Panc1 (cell line): ENCODE measurements at regions not wholly inside any gene's neighbourhood (a gene's known extent, or its start where the extent isn't known, plus 50 kb on each side); places are given as distances from the start of the nearest gene placed in this dataset.

Experiments
- ATAC-seq: fragments of 200-7000 bp; cut with Tn5 transposase; 2 replicates; pipeline ENCODE4 v1.9.1; 2020; ENCODE audit warnings: mild to moderate bottlenecking, moderate library complexity
- BruUV-seq: library from RNA; stranded (reverse); fragments of 400-500 nt; replicated peaks from 2 replicates; lab custom pipeline; 2021; lab: Mats Ljungman, UMichigan
- CTCF ChIA-PET: fragments of 300-600 bp; sonication (Branson Sonifier 250); formaldehyde crosslinking; loops from one replicate; lab custom pipeline; 2022; ENCODE audit warnings: antibody characterized with exemption; lab: Charles Lee
- POLR2A ChIA-PET: fragments of 300-600 bp; sonication (Branson Sonifier 250); formaldehyde crosslinking; loops from one replicate; lab custom pipeline; 2022; ENCODE audit warnings: antibody characterized with exemption; lab: Charles Lee
- DNase-seq: peaks from one replicate; pipeline ENCODE4 v3.0.0-alpha.2; 2010; ENCODE audit warnings: low read depth, low spot score
- H3K27ac ChIP-seq: 2 replicates; pipeline ENCODE4 v1.5.1; 2011; ENCODE audit warnings: mild to moderate bottlenecking, low read length, inconsistent platforms
- H3K27me3 ChIP-seq: fragments of 200-500 bp; sonication (Bioruptor generic); 2 replicates; pipeline ENCODE4 v1.6.0; 2014; ENCODE audit warnings: low read length, inconsistent platforms; ENCODE audit not compliant: control insufficient read depth, insufficient read depth
- H3K36me3 ChIP-seq: fragments of 200-500 bp; sonication (Bioruptor generic); 2 replicates; pipeline ENCODE4 v1.5.1; 2014; ENCODE audit warnings: inconsistent platforms, mild to moderate bottlenecking, low read length, moderate library complexity; ENCODE audit not compliant: control insufficient read depth, insufficient read depth
- H3K4me1 ChIP-seq: 2 replicates; pipeline ENCODE4 v1.5.1; 2011; ENCODE audit warnings: inconsistent platforms, mild to moderate bottlenecking, low read length, moderate library complexity; ENCODE audit not compliant: control insufficient read depth, insufficient read depth
- H3K4me3 ChIP-seq, 2 experiments: 2 replicates each; pipeline ENCODE4 v1.5.1; 2011 to 2012; ENCODE audit warnings: low read depth in 2 of 2, low read length in 2 of 2, mild to moderate bottlenecking in 2 of 2, inconsistent platforms in 1 of 2, moderate library complexity in 1 of 2
- H3K9me3 ChIP-seq: fragments of 200-500 bp; sonication (Bioruptor generic); 2 replicates; pipeline ENCODE4 v1.5.1; 2014; ENCODE audit warnings: low read depth, mild to moderate bottlenecking, inconsistent platforms, low read length, moderate library complexity; ENCODE audit not compliant: control insufficient read depth, insufficient read depth
- POLR2AphosphoS5 ChIP-seq: IDR thresholded peaks from 2 replicates; pipeline ENCODE4 v1.6.1; 2012; ENCODE audit warnings: mild to moderate bottlenecking, low read depth, low read length, moderate library complexity
- SIN3A ChIP-seq: IDR thresholded peaks from 2 replicates; pipeline ENCODE4 v1.6.1; 2012; ENCODE audit warnings: low read depth, mild to moderate bottlenecking, low read length, moderate library complexity, borderline replicate concordance; ENCODE audit not compliant: insufficient read depth
- TCF7L2 ChIP-seq: IDR thresholded peaks from 2 replicates; pipeline ENCODE4 v1.6.1; 2011; ENCODE audit warnings: mild to moderate bottlenecking, low read depth, low read length, inconsistent platforms
- in situ Hi-C: cut with HindIII; loops from 2 replicates; pipeline ENCODE4 v1.10.0; 2016; ENCODE audit warnings: low sequenced_read_pairs, low pct_unique_long_range_greater_than_20kb
- intact Hi-C: fragments of 100-400 bp; cut with micrococcal nuclease; formaldehyde crosslinking; loops from one replicate; pipeline ENCODE4 v1.10.0; 2022; ENCODE audit not compliant: unreplicated experiment
- TF ChIP-seq, protein P1 (sequence below): fragments of 450-650 bp; IDR thresholded peaks from 2 replicates; pipeline ENCODE4 v1.5.1; 2017; ENCODE audit warnings: mild to moderate bottlenecking
- TF ChIP-seq, protein P2 (sequence below), 2 experiments: IDR thresholded peaks; 2 replicates each; pipeline ENCODE4 v1.6.1; 2011 to 2012; ENCODE audit warnings: low read depth in 2 of 2, control low read depth in 1 of 2, low read length in 1 of 2, mild to moderate bottlenecking in 1 of 2, moderate library complexity in 1 of 2; ENCODE audit not compliant: insufficient read depth in 1 of 2

DNA sequence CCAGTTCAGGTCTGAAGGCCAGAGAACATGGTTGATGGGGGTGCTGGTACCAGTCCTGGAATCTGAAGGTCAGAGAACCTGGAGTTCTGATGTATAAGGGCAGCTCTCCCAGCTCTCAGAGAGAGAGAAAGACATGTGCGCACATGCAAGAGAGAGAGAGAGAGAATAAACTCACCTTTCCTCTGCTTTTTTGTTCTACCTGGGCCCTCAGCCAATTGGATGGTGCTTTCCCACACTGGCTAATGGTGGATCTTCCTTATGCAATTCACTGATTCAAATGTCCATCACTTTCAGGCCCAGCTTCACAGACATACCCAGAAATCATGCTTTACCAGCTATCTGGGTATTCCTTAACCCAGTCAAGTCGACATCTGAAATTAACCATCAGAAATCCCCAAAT lies 377.7 kb upstream of the MEX3C start:
- H3K36me3 ChIP-seq: no peaks in the 10 kb centered on the region
- H3K27me3 ChIP-seq: no peaks in the 10 kb centered on the region
- intact Hi-C loops: no loop called here
- H3K4me1 ChIP-seq: no peaks in the 10 kb centered on the region
- no peak for DNase-seq
- H3K9me3 ChIP-seq: no peaks in the 10 kb centered on the region
- ATAC-seq: no peak
- ChIA-PET CTCF (no interaction called here), POLR2A (no interaction called here)
- BruUV-seq: no TSS peak
- TF ChIP-seq POLR2AphosphoS5 (no peak), SIN3A (no peak), TCF7L2 (no peak)
- TF ChIP-seq, protein P1, sequence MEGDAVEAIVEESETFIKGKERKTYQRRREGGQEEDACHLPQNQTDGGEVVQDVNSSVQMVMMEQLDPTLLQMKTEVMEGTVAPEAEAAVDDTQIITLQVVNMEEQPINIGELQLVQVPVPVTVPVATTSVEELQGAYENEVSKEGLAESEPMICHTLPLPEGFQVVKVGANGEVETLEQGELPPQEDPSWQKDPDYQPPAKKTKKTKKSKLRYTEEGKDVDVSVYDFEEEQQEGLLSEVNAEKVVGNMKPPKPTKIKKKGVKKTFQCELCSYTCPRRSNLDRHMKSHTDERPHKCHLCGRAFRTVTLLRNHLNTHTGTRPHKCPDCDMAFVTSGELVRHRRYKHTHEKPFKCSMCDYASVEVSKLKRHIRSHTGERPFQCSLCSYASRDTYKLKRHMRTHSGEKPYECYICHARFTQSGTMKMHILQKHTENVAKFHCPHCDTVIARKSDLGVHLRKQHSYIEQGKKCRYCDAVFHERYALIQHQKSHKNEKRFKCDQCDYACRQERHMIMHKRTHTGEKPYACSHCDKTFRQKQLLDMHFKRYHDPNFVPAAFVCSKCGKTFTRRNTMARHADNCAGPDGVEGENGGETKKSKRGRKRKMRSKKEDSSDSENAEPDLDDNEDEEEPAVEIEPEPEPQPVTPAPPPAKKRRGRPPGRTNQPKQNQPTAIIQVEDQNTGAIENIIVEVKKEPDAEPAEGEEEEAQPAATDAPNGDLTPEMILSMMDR: no peak
- TF ChIP-seq, protein P2, sequence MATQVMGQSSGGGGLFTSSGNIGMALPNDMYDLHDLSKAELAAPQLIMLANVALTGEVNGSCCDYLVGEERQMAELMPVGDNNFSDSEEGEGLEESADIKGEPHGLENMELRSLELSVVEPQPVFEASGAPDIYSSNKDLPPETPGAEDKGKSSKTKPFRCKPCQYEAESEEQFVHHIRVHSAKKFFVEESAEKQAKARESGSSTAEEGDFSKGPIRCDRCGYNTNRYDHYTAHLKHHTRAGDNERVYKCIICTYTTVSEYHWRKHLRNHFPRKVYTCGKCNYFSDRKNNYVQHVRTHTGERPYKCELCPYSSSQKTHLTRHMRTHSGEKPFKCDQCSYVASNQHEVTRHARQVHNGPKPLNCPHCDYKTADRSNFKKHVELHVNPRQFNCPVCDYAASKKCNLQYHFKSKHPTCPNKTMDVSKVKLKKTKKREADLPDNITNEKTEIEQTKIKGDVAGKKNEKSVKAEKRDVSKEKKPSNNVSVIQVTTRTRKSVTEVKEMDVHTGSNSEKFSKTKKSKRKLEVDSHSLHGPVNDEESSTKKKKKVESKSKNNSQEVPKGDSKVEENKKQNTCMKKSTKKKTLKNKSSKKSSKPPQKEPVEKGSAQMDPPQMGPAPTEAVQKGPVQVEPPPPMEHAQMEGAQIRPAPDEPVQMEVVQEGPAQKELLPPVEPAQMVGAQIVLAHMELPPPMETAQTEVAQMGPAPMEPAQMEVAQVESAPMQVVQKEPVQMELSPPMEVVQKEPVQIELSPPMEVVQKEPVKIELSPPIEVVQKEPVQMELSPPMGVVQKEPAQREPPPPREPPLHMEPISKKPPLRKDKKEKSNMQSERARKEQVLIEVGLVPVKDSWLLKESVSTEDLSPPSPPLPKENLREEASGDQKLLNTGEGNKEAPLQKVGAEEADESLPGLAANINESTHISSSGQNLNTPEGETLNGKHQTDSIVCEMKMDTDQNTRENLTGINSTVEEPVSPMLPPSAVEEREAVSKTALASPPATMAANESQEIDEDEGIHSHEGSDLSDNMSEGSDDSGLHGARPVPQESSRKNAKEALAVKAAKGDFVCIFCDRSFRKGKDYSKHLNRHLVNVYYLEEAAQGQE (IDR thresholded peaks at IDR 0.05; ENCODE audit: insufficient read depth in 1 of 2, low read depth in 2 of 2, low read length in 1 of 2): no peak
- no peak overlapping the region for H3K27ac ChIP-seq
- H3K4me3 ChIP-seq: no peak overlapping the region
- in situ Hi-C loops: no loop called here

DNA sequence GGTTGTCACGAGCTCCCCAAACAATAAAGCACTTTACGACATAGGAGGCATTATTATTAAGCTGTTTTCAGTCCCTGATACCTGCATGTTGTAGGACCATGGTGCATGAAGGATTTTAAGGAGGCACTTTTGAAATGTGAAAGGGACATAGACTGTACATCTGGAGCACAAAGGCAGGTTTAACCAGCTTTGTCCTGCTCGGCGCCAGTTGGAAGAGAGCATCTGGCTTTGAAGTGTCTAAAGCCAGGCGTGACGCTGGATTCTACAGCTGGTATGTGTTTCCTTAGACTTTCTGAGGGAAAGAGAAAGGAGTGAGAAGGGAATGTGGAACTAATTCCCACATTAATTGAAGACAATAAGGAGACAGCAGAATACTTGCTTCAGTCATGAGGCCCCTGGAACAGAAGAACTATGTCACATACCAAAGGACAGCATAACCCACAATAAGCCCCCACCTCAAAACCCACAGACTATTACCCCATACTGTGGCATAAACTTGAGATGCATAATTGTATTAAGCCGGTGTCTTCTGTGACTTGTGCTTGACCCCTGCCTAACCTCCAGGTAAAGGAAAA lies 381.0 kb upstream of the MEX3C start:
- CTCF ChIA-PET: no interaction called here
- DNase-seq (no peak), ATAC-seq (no peak)
- TF ChIP-seq, protein P2 (IDR thresholded peaks at IDR 0.05; ENCODE audit: insufficient read depth in 1 of 2, low read depth in 2 of 2, low read length in 1 of 2): no peak
- TF ChIP-seq TCF7L2 (no peak), SIN3A (no peak), POLR2AphosphoS5 (no peak)
- TF ChIP-seq, protein P1: no peak
- intact Hi-C loops: no loop called here
- in situ Hi-C loops: no loop called here
- Histone ChIP-seq H3K9me3 (no peaks in the 10 kb centered on the region), H3K27me3 (no peaks in the 10 kb centered on the region), H3K4me3 (no peak overlapping the region), H3K4me1 (no peaks in the 10 kb centered on the region), H3K27ac (no peak overlapping the region), H3K36me3 (no peaks in the 10 kb centered on the region)
- no TSS peak for BruUV-seq
- POLR2A ChIA-PET: interaction anchor here (0.7 kb wide), 1 partner anchor 179 kb away, joined by 5 read pairs; no protein-coding TSS in a partner anchor
